GM13976 (cell line): ENCODE measurements at regions not wholly inside any gene's neighbourhood (a gene's known extent, or its start where the extent isn't known, plus 50 kb on each side); places are given as distances from the start of the nearest gene placed in this dataset.

Experiments
- DNase-seq: peaks from one replicate; pipeline ENCODE4 v3.0.0; 2012; ENCODE audit warnings: low spot score
- in situ Hi-C: fragments of 300-500 bp; cut with MboI; formaldehyde crosslinking; loops from one replicate; pipeline ENCODE4 v1.12.0; 2022; ENCODE audit warnings: low sequenced_read_pairs, mixed read lengths, inconsistent platforms; ENCODE audit not compliant: unreplicated experiment
- TF ChIP-seq, protein P1 (sequence below): IDR thresholded peaks from 2 replicates; pipeline ENCODE4 v1.5.1; 2012; ENCODE audit warnings: borderline replicate concordance, mild to moderate bottlenecking; ENCODE audit not compliant: insufficient read depth; ENCODE audit errors: extremely low read depth, missing control alignments, control extremely low read depth

DNA sequence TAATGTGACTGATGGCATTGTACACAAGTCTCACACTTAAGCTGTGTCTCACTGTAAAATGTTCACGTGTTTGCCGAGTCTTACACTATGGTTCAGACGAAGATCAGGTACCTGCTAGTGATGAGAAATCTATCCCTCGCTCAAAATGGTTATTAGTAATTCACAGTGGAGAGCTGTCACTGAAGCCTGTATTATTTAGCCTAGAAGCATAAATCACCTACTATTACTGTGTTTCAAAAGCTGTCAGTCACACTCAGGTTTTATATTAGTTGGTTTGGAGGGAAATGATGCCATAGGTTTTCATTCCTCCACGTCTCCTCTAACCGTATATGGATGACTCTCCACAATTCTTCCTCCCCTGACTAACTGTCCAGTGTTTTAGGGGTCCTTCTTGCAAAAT is 292.4 kb upstream of the ZEB2 start:
- in situ Hi-C loops: no loop called here
- TF ChIP-seq, protein P1, sequence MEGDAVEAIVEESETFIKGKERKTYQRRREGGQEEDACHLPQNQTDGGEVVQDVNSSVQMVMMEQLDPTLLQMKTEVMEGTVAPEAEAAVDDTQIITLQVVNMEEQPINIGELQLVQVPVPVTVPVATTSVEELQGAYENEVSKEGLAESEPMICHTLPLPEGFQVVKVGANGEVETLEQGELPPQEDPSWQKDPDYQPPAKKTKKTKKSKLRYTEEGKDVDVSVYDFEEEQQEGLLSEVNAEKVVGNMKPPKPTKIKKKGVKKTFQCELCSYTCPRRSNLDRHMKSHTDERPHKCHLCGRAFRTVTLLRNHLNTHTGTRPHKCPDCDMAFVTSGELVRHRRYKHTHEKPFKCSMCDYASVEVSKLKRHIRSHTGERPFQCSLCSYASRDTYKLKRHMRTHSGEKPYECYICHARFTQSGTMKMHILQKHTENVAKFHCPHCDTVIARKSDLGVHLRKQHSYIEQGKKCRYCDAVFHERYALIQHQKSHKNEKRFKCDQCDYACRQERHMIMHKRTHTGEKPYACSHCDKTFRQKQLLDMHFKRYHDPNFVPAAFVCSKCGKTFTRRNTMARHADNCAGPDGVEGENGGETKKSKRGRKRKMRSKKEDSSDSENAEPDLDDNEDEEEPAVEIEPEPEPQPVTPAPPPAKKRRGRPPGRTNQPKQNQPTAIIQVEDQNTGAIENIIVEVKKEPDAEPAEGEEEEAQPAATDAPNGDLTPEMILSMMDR: no peak
- DNase-seq: no peak

DNA sequence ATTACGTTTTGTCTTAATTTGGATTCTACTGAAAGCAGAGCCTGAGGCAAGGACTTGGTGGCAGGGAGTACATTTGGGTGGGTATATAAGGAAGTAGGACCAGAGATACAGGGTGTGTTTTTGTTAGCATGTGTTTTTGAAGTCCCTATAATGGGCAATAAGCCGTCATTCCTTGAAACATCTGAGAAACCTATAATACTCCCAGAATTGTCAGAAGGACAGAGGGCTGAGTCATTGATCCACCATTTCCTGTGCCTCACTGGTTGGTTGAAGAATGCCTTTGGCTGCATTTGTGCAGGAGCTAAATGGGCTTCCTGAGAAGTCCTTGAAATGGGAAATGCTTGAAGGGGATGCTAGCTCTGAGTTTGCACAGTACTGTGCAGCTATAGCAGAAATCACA is 281.8 kb upstream of the ZEB2 start:
- in situ Hi-C loops: no loop called here
- no peak for DNase-seq
- TF ChIP-seq, protein P1: no peak

DNA sequence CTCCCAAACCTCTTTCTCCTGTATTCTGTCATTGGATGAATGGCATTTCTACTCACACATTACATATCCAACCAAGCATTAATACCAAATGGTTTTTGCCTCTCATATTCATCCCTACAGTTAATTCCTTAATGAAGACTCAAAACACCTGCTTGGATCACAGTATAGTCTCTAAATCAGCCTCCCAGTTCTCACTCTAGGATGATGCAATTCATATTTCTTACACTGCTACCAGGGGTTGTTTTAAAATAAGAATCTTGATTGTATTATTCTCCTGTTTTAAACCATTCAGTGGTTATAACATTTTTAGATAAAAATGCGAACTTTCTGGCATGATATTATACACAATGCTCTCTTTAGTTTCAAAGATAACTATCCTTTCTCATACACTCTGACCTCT is 281.4 kb upstream of the ZEB2 start:
- TF ChIP-seq, protein P1: no peak
- DNase-seq: no peak
- in situ Hi-C loops: no loop called here

DNA sequence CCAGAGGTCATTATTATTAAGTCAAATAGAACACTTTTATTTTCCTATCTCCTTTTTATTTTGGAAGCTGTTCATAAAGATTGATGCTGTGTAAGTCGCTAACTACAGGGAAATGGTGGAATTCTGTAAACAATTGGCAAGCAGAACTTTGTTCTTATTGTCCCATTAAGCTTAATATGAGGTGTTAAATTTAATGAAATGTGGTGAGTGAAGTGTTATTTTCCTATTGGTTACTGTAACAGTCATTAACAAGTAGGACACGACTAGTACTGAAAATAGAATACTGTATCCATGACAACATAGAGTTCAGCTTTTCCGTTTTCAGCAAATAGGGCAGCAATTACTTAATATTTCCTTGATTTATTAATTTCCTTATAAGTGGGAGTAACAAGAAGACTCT is 279.1 kb upstream of the ZEB2 start:
- in situ Hi-C loops: no loop called here
- TF ChIP-seq, protein P1: no peak
- no peak for DNase-seq

DNA sequence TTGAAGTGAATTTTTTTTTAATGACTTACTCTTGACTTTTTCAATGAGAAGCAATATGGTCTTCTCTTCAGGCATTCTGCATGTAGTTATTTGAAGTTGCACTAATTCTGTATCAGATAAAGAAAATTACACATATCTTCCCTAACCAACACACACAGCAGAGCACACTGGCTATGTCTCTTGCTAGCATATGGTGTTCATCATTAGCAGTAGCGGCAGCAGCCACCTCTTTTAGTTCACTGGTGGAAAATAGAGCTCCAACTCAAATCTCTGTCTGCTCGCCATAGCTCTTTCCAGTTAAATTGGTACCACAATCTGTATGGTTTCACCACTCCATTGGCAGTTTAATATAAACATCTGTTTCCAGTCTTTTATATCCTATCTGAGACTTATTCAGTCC is 278.1 kb upstream of the ZEB2 start:
- in situ Hi-C loops: no loop called here
- TF ChIP-seq, protein P1: no peak
- no peak for DNase-seq

DNA sequence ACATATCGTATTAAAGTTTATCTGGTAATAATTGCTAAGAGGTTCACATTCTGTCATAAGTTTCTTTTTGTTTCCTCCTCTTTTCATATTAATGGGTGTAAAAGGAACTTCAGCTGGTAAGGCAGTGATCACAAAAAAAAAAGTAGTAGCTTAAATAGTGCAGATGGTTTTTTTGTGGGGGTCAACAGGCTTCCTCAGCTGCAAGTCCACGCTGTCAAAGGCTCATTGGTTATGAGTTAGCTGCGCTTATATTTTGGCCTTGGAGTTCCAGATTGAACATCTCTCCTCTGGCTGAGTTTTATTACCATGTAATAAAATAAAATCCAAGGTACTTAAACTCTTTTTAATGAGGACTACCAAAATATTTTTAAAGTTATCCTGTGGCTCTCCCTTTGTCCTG is 277.0 kb upstream of the ZEB2 start:
- in situ Hi-C loops: no loop called here
- no peak for DNase-seq
- TF ChIP-seq, protein P1: no peak

DNA sequence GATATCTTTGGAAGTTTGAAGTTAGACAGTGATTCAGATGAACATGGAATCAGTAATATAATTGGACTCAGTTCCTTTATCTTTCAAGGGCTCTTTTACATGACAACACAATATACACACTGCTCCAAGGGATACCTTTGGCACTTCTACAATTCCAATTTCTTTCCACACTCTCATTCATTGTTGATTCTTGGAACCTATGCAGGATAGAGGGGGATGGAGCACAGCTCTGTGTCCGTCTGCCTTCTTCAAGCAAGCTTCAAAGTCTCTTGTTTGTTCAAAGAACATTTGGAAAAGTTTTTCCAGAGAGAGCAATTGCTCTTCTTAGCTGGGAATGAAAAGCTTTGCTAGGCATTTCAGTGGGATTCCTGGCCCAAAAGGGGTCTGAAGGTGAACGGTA is 276.2 kb upstream of the ZEB2 start:
- no peak for DNase-seq
- in situ Hi-C loops: no loop called here
- TF ChIP-seq, protein P1: no peak
